ENCODE measurements at regions not wholly inside any gene's neighbourhood (a gene's known extent, or its start where the extent isn't known, plus 50 kb on each side); places are given as distances from the start of the nearest gene placed in this dataset.

DNA sequence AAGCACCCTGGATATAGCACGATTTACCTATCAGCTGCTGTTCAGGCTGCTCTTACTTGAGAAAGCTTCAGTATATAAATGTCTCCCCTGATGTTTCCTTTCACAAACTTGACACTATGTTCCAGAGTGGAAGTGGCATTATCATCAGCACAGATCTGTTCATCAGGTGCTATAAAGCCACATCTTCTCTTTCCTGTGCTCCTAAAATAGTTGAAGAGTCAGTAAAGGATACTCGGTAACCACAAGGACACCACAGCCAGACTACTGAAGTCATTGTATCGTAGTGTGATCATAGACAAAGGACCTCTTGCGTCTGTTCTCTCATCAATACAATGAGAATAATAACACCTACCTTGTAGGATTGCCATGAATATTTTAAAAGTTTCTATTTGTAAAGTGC, 841.0 kb upstream of the CELF4 start:
- TF ChIP-seq, protein P1, sequence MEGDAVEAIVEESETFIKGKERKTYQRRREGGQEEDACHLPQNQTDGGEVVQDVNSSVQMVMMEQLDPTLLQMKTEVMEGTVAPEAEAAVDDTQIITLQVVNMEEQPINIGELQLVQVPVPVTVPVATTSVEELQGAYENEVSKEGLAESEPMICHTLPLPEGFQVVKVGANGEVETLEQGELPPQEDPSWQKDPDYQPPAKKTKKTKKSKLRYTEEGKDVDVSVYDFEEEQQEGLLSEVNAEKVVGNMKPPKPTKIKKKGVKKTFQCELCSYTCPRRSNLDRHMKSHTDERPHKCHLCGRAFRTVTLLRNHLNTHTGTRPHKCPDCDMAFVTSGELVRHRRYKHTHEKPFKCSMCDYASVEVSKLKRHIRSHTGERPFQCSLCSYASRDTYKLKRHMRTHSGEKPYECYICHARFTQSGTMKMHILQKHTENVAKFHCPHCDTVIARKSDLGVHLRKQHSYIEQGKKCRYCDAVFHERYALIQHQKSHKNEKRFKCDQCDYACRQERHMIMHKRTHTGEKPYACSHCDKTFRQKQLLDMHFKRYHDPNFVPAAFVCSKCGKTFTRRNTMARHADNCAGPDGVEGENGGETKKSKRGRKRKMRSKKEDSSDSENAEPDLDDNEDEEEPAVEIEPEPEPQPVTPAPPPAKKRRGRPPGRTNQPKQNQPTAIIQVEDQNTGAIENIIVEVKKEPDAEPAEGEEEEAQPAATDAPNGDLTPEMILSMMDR (IDR thresholded peaks at IDR 0.05; ENCODE audit: insufficient read depth, low read depth, low read length) = no peak
- DNase-seq (ENCODE audit: low read depth) = no peak

DNA sequence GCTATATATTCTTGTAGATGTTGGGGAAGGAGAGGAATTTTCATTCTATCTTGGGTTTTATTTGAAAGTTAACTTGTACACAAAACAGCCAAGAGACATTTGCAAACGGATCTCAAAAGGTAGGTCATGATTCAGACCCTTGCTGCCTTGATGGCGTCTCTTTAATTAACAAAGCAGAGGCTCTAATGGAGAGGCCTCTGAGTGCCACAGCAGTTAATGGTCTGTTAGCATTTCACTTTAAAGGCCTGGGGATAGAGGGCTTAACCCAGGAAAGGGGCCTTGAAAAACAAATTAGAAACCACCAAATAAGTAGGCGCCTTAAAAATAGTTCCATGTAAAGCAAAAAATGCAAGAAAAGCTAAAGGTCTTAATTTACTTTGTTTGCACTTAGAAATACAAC, 836.9 kb upstream of the CELF4 start:
- DNase-seq (ENCODE audit: low read depth) = no peak
- no peak overlapping the region for H3K4me3 ChIP-seq (ENCODE audit: low read depth, low read length)
- TF ChIP-seq, protein P1 (IDR thresholded peaks at IDR 0.05; ENCODE audit: insufficient read depth, low read depth, low read length) = no peak

More for the DNA sequence above, 841.0 kb upstream of the CELF4 start:
- H3K4me3 ChIP-seq (ENCODE audit: low read depth, low read length) = no peak overlapping the region

DNA sequence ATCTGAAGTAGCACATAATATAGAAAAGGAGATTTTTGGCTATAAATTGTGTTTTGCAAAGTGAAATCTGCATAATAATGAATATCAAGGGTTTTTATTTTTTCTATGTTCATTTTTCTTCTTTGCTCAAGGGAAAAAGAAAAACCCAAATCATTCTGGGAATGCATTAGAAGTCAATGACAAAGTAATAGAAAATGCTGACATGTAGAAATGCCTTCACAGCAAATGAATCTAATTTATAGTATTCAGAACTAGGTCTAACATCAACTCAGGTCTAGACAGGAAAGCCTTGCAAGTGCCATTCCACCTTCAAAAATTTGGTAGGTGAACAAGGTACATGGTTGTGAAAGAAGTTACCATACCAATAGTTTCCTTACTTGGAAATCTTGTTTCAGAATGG, 831.5 kb upstream of the CELF4 start:
- no peak overlapping the region for H3K4me3 ChIP-seq (ENCODE audit: low read depth, low read length)
- TF ChIP-seq, protein P1 (IDR thresholded peaks at IDR 0.05; ENCODE audit: insufficient read depth, low read depth, low read length) = no peak
- DNase-seq (ENCODE audit: low read depth) = no peak

DNA sequence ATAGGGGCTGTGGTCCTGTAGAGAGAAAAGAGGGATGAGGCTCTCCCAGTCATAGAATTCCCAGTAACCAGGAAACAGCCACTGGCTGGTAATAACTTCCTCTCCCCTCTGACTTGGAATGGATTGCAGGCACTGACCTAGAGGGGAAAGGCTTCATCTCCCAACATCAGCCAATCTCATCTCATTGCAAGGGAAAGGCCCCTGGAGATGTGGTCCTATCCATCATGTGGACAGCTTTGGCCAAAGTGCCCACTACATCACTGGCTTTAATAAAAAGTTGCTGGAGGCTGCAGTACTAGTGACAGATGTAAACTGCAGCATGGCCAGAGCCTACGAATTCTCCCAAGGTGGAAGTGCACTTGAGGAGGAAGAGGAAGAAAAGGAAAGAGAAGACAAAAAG, 820.5 kb upstream of the CELF4 start:
- no peak overlapping the region for H3K4me3 ChIP-seq (ENCODE audit: low read depth, low read length)
- TF ChIP-seq, protein P1 (IDR thresholded peaks at IDR 0.05; ENCODE audit: insufficient read depth, low read depth, low read length) = no peak
- no peak for DNase-seq (ENCODE audit: low read depth)

DNA sequence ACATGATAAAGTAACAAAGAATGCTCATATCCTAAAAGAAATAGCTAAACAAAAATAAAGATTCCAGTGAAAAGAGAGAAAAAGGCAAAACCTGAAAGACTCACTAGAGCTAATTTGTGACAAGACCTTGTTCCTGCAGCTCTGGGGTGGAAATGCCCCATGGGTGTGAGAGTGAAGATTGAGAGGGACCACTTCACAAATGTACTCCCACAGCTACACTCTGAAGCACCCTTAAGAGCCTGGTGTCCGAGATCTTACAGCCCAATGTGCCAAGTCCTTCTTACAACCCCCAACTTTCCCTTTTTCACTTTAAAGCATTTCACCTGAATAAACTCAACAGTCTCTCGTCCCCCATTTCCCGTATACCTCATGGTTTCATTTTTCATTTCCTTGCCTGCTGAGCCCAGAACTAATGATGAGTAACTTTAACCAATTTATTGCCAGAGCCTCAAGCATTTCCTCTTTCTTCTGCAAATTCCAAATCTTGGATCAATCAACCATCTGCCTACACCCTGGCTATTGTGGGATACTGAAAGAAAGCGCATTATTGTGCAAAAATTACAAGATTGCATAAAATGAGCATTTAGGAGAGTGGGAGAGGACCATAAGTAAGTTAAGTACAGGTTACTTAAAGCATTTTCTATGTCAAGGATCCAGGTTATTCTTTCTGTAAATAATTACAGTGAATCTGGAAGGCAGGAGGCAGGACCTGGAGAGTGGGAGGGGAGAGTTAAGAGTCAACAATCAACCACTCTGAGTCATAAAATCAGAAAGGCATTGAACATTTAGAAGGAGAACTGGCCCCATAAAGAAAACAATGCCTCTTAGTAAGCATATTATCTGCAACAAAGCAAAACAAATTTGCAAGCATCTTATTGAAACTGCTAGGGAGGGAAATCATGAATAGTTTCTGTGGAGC, 804.4 kb upstream of the CELF4 start:
- TF ChIP-seq, protein P1 (IDR thresholded peaks at IDR 0.05; ENCODE audit: insufficient read depth, low read depth, low read length) = no peak
- no peak for DNase-seq (ENCODE audit: low read depth)
- no peak overlapping the region for H3K4me3 ChIP-seq (ENCODE audit: low read depth, low read length)

DNA sequence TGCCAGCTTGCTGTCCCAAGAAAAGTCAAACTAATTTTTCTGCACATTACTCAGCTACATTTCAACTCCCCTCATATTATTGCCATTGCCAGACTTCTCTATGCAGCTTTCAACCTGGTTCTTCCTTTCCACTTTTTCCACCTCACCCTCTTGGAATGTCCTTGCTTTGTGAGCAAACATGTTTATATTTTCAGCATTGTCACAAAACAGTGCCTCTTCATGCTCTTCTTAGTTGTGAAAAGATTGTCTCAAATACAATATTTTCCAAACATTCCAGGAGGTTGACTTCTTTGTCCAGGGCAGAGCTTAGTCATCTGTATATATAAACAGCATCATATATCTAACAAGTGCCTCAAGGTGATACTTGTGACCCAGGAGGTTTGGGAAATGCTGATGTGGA, 803.3 kb upstream of the CELF4 start:
- no peak overlapping the region for H3K4me3 ChIP-seq (ENCODE audit: low read depth, low read length)
- TF ChIP-seq, protein P1 (IDR thresholded peaks at IDR 0.05; ENCODE audit: insufficient read depth, low read depth, low read length) = no peak
- no peak for DNase-seq (ENCODE audit: low read depth)

Measured in fibroblast of villous mesenchyme (primary cell).